GM19468 (cell line): ENCODE measurements at regions not wholly inside any gene's neighbourhood (a gene's known extent, or its start where the extent isn't known, plus 50 kb on each side); places are given as distances from the start of the nearest gene placed in this dataset.

ENCODE experiments used
- ATAC-seq: cut with Tn5 transposase; IDR thresholded peaks from one replicate; pipeline ENCODE4 v1.9.1; 2021; ENCODE audit warnings: mild to moderate bottlenecking, moderate library complexity, moderate number of reproducible peaks; ENCODE audit not compliant: unreplicated experiment; ENCODE audit errors: extremely low read depth

DNA sequence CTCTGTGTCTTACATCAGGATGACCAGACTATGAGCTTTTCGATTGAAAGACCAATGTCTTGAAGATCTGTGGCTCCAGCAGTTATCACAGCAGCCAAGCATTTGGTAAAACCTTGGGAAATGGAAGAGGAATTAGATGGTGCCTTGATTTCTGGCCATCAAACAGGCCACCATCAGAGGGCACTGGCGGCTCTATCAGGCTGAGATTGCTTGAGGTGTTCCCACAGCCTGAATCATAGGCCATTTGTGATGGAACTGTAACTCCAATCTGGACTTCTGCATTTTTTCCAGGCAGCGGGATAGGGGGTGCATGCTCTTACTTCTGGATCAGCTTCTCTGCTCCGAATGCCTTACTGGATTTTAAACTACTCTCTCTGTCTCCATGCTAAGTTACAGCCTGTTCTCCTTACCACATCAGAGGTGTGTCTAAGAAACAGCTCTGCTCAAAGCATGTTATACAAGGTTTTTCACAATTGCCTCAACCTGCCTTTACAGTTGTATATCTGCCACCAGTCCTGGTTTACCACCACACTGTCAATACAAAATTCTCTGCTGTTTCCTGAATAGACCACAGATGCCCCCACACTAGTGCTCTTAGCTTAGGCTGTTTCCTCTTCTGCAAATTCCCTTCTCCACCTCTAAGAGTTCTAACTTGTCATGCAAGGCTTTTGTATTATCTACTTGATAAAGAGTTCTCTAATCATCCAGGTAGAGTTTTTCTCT, 180.9 kb downstream of the PTGER3 start:
- ATAC-seq: no peak

DNA sequence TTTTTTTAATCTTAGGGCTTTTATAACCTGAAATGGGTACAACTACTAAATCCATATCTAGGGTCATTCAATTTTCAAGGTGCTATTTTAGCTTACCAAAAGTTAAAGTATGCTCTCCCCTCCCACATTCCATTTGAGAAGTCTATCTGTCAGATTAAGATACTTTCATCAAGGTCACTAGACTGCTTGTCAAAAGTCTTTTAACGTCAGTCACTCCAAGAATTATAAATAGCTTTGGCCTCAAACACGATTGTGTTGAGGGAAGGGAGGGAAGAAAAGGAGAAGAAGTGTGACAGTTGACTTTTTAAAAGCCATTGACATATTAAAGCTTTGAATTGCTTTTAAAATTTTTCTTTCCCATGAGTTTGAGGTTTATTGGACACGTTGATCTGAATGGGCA, 175.8 kb downstream of the PTGER3 start:
- ATAC-seq: no peak

DNA sequence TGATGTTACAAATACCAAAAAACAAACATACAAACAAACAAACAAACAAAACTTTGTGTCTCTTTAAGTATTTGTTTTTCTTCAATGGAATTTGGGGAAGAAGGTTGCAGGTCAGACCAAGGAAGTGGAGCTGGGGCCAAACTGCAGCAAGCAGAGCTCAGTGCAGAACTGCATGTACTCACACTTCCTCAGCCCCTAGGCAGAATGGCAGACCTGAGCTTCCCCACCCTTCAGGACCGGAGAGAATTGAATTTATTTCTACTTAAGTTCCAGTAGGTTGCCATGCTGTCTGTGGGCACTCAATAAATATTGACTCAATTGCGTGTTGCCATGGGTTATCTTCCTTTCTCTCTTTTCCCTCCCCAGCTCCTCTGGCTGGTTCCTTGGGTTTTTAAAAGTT, 173.6 kb downstream of the PTGER3 start:
- ATAC-seq: no peak

DNA sequence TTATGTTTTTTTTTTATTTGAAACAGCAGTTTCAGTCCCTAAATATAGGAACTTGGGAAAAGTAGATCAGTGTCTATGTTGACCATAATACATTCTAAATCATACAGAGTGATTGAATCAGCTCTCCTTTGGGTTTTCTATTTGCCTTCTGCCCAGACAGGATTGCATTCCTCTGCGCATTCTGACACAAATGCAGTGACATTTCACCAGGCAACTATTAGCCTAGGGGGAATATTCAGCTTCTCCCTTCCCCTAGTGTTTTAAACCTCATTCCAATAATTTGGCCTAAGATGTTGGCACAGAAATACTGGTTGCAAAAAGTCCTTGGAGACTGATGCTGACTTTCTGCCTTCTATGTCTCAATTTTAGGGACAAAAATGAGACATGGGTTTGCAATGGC, 172.8 kb downstream of the PTGER3 start:
- ATAC-seq: no peak

DNA sequence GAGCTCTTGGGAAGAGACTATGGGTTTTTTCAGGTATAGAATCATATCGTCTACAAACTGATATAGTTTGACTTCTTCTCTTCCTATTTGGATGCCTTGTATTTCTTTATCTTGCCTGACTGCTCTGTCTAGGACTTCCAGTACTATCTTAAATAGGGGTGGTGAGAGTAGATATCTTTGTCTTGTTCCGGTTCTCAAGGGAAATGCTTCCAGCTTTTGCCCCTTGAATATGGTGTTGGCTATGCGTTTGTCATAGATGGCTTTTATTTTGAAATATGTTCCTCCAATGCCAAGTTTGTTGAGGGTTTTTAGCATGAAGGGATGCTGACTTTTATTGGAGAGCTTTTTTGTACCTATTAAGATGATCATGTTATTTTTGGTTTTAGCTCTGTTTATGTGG, 170.3 kb downstream of the PTGER3 start:
- ATAC-seq: no peak

DNA sequence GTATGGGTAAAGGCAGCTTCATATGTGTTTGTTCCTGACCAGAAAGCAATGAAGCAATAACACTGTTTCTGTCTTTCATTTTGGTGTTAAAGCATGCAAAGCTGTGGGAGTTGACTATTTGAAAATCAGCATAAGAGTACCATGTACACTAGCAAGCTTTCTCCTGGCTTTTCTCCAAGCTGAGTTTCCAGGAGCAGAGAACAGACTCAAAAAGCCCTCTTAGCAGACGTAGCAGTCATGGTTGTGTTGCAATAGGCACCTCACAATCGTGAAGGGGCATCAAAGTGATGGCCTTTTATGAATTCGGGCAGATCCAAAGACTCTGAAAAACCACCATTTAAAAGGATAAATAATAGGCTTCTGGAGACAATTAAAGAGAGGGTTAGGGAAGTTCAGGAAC, 159.7 kb downstream of the PTGER3 start:
- no peak for ATAC-seq

- no peak for ATAC-seq
Observed at GRCh38 chr1:70888722-70889121, 158.9 kb downstream of the PTGER3 start.

DNA sequence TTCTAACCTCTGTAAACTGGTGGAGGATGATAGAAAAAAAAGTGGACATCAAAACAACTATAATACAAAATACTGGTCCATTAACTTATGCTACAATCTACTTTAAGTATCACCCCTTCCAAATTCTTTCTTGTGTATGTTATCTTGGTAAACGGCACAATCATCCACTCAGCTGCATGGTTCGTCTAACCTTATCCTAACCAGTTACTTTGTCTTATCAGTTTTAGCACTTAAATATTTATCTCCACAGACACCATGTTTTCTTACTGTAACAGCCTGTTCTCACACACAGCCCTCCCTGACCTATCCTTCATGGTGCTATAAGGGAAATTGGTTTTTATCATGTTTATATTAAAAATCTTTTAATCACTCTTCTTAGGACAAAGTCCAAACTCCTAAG, 157.2 kb downstream of the PTGER3 start:
- no peak for ATAC-seq

- ATAC-seq: no peak
Observed at GRCh38 chr1:70891051-70891843, 156.4 kb downstream of the PTGER3 start.

DNA sequence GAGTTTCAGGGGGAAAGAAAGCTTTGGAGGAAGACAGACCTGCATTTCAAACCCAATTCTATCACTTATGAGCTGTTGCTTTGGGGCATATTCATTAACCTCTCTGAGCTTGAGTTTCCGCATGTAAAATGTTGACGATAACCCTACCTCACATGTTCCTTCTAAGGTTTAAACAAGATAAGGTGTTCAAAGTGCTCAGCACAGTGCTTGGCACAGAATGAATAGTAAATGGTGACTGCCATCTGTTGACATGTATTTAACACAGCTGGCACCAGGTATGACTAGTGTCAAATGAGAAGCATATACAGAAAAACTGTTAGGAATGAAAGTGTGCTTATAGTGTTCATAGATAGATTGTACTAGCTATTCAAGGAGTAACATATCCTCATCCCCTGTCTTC, 155.5 kb downstream of the PTGER3 start:
- no peak for ATAC-seq

- ATAC-seq: no peak
Observed at GRCh38 chr1:70892930-70893329, 154.7 kb downstream of the PTGER3 start.

- ATAC-seq: no peak
Observed at GRCh38 chr1:70893381-70893780, 154.2 kb downstream of the PTGER3 start.

- ATAC-seq: no peak
Observed at GRCh38 chr1:70895531-70895930, 152.1 kb downstream of the PTGER3 start.

DNA sequence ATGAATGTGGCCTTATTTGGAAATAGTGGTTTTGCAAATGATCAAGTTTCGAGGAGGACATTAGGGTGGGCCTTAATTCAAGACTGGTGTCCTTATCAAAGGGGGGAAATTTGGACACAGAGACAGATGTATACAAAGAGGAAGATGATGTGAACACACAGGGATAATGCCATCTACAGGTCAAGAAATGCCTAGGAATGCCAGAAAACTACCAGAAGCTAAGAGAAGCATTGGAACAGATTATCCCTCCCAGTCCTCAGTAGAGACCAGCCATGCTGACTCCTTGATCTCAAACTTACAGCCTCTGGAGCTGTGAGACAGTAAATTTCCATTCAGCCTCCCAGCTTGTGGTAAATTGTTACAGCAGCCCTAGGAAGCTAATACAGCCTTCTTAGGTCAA, 151.4 kb downstream of the PTGER3 start:
- ATAC-seq: no peak

- ATAC-seq: no peak
Observed at GRCh38 chr1:70897273-70897672, 150.3 kb downstream of the PTGER3 start.

DNA sequence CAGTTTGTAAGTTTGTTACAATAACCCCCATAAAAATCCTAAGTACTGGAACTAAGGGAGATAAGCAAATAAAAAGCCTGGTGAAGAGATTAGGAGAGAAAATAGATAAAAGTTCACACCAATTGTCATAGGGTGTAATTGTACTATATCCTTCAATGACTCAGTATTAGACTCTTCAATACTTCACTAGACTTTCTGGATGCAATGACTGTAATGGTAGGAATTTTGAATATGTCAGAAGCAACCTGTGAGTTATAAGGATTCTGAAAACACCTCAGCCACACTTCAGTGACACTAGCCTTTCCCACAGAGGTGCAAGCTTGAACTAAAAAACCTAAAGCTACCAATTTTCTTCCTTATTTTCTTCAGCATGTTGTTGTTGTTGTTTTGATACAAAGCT, 147.9 kb downstream of the PTGER3 start:
- ATAC-seq: no peak

- no peak for ATAC-seq
Observed at GRCh38 chr1:70902211-70902610, 145.4 kb downstream of the PTGER3 start.

DNA sequence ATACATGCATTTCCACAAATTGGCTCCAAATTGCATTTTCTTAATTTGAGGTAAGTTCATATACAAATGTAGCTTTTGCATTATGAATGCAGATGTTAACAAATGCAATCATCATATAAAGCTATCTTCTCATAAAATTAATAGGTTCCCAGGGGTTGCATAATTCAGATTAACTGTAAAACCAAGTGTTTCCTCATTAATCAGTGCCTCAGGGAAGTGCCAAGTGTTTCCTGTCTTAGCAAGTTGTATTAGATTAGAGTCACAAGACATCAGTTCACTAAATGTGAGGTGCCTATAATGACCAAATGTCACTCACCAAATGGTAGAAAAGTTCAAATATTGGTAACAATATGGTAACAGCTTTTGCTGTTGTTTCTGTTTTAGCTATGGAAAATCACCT, 140.8 kb downstream of the PTGER3 start:
- ATAC-seq: no peak

DNA sequence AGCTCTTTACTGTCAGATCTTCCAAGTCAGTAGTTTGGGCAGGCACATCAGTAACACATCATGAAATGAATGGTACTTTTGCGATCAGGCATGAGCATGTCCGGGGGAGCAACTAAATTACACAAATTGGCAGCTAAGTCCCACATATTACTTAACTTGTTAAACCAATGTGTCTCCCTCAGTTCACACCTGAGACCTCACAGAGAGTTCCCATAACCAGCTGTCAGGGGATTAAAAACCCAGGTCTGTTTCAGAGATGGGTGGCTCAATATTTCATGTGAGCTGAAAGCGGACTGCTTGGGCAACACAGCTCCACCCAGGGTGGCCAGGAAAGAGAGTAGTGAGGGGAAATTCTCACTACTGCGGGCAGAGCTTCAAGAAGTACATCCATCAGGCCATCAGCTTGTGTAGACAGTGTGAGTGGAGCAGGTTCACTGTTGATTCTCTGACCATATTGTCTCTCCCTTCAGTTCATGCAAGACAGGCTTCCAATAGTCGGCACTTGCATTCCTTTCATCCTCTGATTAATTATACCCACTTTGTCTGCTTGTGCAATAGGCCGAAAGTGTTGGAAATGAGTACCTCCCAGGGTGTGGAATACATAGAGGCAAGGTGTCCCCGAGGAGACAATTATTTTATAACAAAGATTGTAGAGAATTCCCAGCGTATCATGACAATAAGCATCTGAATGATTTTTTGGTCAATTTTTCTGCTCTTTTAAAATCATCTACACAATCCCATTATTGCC, 139.9 kb downstream of the PTGER3 start:
- ATAC-seq: no peak

DNA sequence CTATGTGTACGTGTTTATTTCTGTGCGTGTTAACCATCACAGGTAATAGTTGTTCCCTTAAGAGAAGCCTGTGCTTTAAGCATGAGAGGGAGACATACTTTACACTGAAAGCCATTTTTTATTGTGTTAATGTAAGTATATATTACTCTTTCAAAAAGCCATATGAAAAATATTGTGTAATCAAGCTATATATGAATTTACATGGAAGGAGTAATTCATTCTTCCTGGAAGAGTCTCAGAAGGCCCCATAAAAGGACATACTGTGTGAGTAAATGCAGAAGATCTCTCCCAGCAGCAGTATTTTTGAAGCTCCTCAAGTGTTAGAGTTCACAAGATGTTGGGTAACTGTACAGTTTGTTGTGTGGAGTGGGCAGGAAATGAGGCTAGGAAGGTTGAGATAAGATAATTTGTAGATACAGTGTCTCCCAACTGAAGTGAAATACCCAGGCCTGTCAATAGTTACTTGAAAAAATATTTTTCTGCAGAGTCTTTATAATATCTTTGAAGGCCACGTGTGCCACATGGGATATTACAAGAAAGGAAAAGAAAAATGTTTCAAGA, 138.3 kb downstream of the PTGER3 start:
- no peak for ATAC-seq

DNA sequence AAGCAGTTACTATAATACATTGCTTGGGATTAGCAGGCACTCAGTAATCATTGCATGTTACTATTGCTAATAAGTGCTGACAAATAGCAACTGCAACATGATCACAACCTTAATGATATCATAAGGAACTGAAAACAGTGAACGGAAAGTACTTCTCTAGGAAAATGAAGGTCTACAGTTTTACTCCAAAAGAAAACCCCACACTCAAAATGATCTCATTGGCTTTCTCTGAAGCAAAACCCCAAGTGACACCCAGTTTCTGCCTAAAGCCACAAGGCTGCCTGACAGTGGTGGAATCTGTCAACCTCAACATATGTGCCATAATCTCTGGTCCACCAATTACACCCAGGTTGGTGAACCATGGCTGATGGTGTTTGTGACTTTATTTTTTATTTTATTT, 137.6 kb downstream of the PTGER3 start:
- ATAC-seq: no peak
